ENCODE measurements at regions not wholly inside any gene's neighbourhood (a gene's known extent, or its start where the extent isn't known, plus 50 kb on each side); places are given as distances from the start of the nearest gene placed in this dataset.
"Not testable (repeated sequence)": the region's sequence is repeated elsewhere in the genome, so short reads cannot be mapped to it uniquely, and the experiment has no call there.

GRCh38 chr10:33477291-33478088 lies 143.0 kb upstream of the NRP1 start:
- no peak for DNase-seq (ENCODE audit: low read depth in 3 of 3)

GRCh38 chr10:33476757-33477273 lies 142.3 kb upstream of the NRP1 start:
- no peak for DNase-seq (ENCODE audit: low read depth in 3 of 3)

- DNase-seq (ENCODE audit: low read depth in 3 of 3), result no peak
Observed at GRCh38 chr10:33473688-33474087, 139.2 kb upstream of the NRP1 start.

GRCh38 chr10:33468006-33468405 lies 133.5 kb upstream of the NRP1 start:
- not testable (repeated sequence) for DNase-seq (ENCODE audit: low read depth in 3 of 3)

- DNase-seq (ENCODE audit: low read depth in 3 of 3), result no peak
Observed at GRCh38 chr10:33465747-33466146, 131.3 kb upstream of the NRP1 start.

- DNase-seq (ENCODE audit: low read depth in 3 of 3), result no peak
Observed at GRCh38 chr10:33463011-33463410, 128.5 kb upstream of the NRP1 start.

- no peak for DNase-seq (ENCODE audit: low read depth in 3 of 3)
Observed at GRCh38 chr10:33461295-33461640, 126.8 kb upstream of the NRP1 start.

- no peak for DNase-seq (ENCODE audit: low read depth in 3 of 3)
Observed at GRCh38 chr10:33460505-33461294, 126.2 kb upstream of the NRP1 start.

- DNase-seq (ENCODE audit: low read depth in 3 of 3), result no peak
Observed at GRCh38 chr10:33459602-33460001, 125.1 kb upstream of the NRP1 start.

- no peak for DNase-seq (ENCODE audit: low read depth in 3 of 3)
Observed at GRCh38 chr10:33455029-33455428, 120.6 kb upstream of the NRP1 start.

- DNase-seq (ENCODE audit: low read depth in 3 of 3), result no peak
Observed at GRCh38 chr10:33454554-33454953, 120.1 kb upstream of the NRP1 start.

GRCh38 chr10:33453081-33454025 lies 118.9 kb upstream of the NRP1 start:
- no peak for DNase-seq (ENCODE audit: low read depth in 3 of 3)

- DNase-seq (ENCODE audit: low read depth in 3 of 3), result no peak
Observed at GRCh38 chr10:33448421-33449140, 114.1 kb upstream of the NRP1 start.

- no peak for DNase-seq (ENCODE audit: low read depth in 3 of 3)
Observed at GRCh38 chr10:33441561-33441960, 107.1 kb upstream of the NRP1 start.

GRCh38 chr10:33434933-33435332 lies 100.5 kb upstream of the NRP1 start:
- no peak for DNase-seq (ENCODE audit: low read depth in 3 of 3)

GRCh38 chr10:33428682-33429081 lies 94.2 kb upstream of the NRP1 start:
- DNase-seq (ENCODE audit: low read depth in 3 of 3), result no peak

GRCh38 chr10:33423154-33423529 lies 88.7 kb upstream of the NRP1 start:
- no peak for DNase-seq (ENCODE audit: low read depth in 3 of 3)

- DNase-seq (ENCODE audit: low read depth in 3 of 3), result no peak
Observed at GRCh38 chr10:33422471-33423153, 88.1 kb upstream of the NRP1 start.

- no peak for DNase-seq (ENCODE audit: low read depth in 3 of 3)
Observed at GRCh38 chr10:33421789-33422462, 87.5 kb upstream of the NRP1 start.

GRCh38 chr10:33419311-33419710 lies 84.8 kb upstream of the NRP1 start:
- no peak for DNase-seq (ENCODE audit: low read depth in 3 of 3)
